Neural progenitor cell (in vitro differentiated cells): ENCODE measurements at regions not wholly inside any gene's neighbourhood (a gene's known extent, or its start where the extent isn't known, plus 50 kb on each side); places are given as distances from the start of the nearest gene placed in this dataset.

Experiments used
- EZH2phosphoT487 ChIP-seq: fragments of 200-600 bp; sonication (generic); IDR thresholded peaks from 2 replicates; pipeline ENCODE4 v1.6.1; 2017; ENCODE audit warnings: antibody characterized with exemption
- TF ChIP-seq, protein P1 (sequence below): fragments of 200-600 bp; sonication (generic); IDR thresholded peaks from 2 replicates; pipeline ENCODE4 v1.5.1; 2017; ENCODE audit warnings: antibody characterized with exemption, mild to moderate bottlenecking

DNA sequence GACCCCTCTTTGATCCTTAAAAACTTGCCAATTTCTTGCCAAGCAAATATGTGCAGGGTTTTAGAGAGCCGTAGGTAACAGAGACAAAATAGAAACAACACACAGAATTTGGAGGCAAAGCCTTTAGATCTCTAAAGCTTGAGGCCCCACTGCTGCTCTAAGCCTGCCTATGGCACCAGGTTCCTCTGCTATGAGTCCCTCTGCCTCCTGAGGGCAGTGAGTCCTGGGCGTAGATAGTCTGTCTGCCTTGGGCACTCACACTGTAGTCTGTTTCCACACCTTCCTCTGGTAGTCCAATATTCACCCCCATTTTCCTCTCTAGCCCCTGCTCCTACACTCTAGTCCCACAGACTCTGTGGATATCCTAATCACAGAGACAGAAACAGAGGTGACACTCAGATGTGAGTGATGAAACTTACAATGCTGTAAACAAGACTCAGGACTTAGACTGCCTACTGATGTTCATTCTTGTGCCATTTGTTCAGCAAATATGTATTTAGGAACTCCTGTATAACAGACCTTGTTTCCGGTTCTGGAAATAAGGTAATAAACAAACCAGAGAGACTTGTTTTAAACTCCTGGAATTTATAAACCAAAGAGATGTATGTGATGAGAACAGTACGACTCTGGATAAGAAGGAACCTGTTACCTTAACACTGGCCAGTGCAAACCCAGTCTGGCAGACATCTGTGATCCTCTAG is 153.3 kb upstream of the PRSS1 start:
- TF ChIP-seq, protein P1, sequence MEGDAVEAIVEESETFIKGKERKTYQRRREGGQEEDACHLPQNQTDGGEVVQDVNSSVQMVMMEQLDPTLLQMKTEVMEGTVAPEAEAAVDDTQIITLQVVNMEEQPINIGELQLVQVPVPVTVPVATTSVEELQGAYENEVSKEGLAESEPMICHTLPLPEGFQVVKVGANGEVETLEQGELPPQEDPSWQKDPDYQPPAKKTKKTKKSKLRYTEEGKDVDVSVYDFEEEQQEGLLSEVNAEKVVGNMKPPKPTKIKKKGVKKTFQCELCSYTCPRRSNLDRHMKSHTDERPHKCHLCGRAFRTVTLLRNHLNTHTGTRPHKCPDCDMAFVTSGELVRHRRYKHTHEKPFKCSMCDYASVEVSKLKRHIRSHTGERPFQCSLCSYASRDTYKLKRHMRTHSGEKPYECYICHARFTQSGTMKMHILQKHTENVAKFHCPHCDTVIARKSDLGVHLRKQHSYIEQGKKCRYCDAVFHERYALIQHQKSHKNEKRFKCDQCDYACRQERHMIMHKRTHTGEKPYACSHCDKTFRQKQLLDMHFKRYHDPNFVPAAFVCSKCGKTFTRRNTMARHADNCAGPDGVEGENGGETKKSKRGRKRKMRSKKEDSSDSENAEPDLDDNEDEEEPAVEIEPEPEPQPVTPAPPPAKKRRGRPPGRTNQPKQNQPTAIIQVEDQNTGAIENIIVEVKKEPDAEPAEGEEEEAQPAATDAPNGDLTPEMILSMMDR: no peak
- no peak for TF ChIP-seq EZH2phosphoT487
